ENCODE measurements at regions not wholly inside any gene's neighbourhood (a gene's known extent, or its start where the extent isn't known, plus 50 kb on each side); places are given as distances from the start of the nearest gene placed in this dataset.
A peak's percentile ranks its signal among the peaks of the same experiment; 100 is the strongest.

DNA sequence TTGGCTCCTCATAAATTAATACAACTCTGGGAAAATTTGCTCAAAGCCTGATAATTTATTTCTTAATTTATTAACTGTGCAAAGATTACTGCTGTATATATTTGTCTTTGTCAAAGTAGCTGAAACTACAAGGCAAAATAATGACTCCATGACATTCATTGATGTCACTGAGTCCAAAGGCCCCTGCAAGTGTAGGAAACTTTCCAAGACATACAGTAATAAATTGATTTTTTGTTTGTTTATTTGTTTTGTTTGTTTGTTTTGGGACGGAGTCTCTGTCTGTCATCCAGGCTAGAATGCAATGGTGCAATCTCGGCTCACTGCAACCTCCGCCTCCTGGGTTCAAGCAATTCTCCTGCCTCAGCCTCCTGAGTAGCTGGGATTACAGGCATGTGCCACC is 96.8 kb upstream of the LPP start:
- Mint-ChIP-seq H3K4me3 (no peak overlapping the region), H3K27ac (no peak overlapping the region), H3K36me3 (ENCODE audit: insufficient read depth) (no peaks in the 10 kb centered on the region), H3K9me3 (no peaks in the 10 kb centered on the region), H3K4me1 (ENCODE audit: low read depth in 2 of 2) (peaks cover 8 to 15% of the 10 kb centered on the region in 2 donors), H3K27me3 (no peaks in the 10 kb centered on the region)
- DNase-seq (no peak), ATAC-seq (replicated peaks) (no peak)

DNA sequence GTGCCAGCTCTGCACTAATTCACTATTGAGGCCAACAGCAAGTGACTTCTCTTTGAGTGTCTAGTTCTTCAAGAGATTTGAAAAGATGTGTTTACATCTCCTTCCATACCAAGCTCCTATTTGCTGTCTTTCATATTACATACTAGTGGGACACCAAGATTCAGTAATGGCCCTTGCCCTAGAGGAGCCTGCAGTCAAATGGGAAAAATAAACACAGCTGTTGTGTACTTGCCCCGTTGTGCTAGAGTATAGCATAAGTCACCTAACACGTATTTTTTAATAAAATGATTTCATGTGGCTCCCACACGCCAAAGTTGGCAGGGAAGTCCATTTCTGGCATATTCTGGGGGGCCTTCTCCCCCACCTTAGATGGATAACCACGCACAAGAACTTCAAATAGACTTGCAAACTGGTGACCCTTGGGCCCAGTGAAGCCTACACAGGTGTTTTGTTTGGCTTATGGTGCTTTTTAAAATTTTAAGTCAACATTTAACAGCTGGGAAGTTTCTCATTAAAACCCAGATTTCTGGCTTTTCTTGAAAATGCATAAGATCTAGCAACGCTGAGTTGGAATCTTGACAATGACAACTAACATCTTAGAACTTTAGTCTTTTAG is 95.3 kb upstream of the LPP start:
- no peaks in the 10 kb centered on the region for H3K27me3 Mint-ChIP-seq
- ATAC-seq (replicated peaks) (no peak), DNase-seq (no peak)
- no peak overlapping the region for H3K4me3 Mint-ChIP-seq
- peaks cover 6 to 8% of the 10 kb centered on the region in 2 donors for H3K4me1 Mint-ChIP-seq (ENCODE audit: low read depth in 2 of 2)
- H3K9me3 Mint-ChIP-seq: no peaks in the 10 kb centered on the region
- H3K27ac Mint-ChIP-seq: no peak overlapping the region
- H3K36me3 Mint-ChIP-seq (ENCODE audit: insufficient read depth): no peaks in the 10 kb centered on the region

DNA sequence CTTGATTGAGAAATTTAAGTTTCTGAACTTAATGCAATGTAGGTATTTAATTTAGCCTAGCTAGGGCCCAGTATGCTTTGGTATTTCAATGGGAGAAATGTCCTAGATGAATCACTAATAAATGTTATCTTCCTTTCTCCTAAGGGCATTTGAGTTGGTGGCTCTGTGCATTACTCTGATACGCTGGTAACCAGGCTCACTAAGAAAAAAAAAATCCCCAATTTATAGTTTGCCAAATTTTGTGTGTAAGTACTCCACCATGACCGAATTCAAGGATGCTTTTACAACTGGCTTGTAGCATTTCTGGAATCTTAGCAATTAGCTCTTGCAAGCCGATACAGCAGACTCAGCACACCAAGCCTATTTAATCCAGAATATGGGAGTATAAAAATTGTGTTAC is 94.6 kb upstream of the LPP start:
- Mint-ChIP-seq H3K4me1 (ENCODE audit: low read depth in 2 of 2) (peaks cover 6 to 8% of the 10 kb centered on the region in 2 donors), H3K27ac (no peak overlapping the region), H3K9me3 (no peaks in the 10 kb centered on the region), H3K36me3 (ENCODE audit: insufficient read depth) (no peaks in the 10 kb centered on the region), H3K4me3 (no peak overlapping the region), H3K27me3 (no peaks in the 10 kb centered on the region)
- no peak for ATAC-seq (replicated peaks)
- no peak for DNase-seq

DNA sequence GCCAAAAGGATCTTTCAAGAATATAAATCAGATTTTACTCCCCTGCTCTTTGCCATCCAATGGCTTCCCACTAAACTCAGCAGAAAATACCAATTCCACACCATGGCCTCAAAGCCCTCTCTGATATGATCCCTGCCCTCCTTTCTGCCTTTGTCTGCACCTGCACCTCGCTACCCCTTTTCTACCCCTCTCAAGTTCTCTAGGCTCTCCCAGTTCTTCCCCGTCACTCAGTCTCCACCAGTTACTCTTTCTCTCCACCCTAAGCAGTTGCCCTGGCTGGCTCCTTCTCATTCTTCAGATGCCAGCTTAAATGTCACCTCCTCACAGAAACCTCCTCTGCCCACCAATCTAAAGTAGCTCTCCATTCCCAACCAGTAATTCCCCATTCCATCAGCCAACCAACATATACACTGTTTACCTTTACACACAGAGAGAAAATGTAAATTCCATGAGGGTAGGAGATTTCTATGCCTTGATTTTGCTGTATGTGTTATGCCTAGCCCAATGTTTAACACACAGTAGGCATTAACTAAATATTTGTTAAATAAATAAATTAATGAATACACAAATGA is 93.6 kb upstream of the LPP start:
- no peaks in the 10 kb centered on the region for H3K36me3 Mint-ChIP-seq (ENCODE audit: insufficient read depth)
- ATAC-seq (replicated peaks): no peak
- peak overlapping the region in 1 of 2 donors; percentile 38 for H3K27ac Mint-ChIP-seq
- peaks cover 6 to 8% of the 10 kb centered on the region in 2 donors for H3K4me1 Mint-ChIP-seq (ENCODE audit: low read depth in 2 of 2)
- H3K4me3 Mint-ChIP-seq: no peak overlapping the region
- H3K27me3 Mint-ChIP-seq: no peaks in the 10 kb centered on the region
- DNase-seq: no peak
- no peaks in the 10 kb centered on the region for H3K9me3 Mint-ChIP-seq

DNA sequence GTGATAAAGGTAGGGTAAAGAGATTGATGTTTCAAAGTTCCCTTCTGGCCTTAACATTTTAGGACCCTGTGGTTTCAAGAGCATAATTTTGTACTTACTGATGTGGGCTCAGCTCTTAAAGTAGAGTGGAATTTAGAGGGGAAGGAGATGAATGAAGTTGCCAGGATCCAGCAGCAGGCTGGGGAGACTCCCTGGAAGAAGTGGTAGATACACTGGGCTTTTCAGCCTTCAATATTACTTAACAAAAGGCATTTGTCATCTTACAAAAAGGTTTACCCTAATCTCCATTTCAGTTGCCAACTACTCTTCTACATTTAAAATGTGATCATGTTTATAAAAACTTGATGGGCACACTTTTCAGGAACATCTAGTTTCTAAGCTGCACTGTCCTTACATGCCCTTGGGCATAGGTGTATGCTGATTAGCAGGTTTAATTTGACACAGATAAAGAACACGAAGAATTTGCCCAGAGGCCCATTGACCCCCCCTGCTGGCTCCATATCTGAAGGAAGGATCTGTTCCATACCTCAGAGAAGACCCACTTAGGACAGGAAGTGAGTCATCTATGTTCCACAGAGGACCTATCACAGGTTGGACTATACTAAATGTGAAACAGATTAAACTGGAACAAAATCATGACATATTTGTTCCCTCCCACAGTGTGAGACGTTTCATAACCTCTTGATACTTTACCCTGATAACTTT is 93.0 kb upstream of the LPP start:
- no peaks in the 10 kb centered on the region for H3K9me3 Mint-ChIP-seq
- H3K4me3 Mint-ChIP-seq: no peak overlapping the region
- ATAC-seq (replicated peaks) (peak; percentile 96), DNase-seq (peak; percentile 38 to 51 (median 45))
- H3K36me3 Mint-ChIP-seq (ENCODE audit: insufficient read depth): no peaks in the 10 kb centered on the region
- no peaks in the 10 kb centered on the region for H3K27me3 Mint-ChIP-seq
- H3K27ac Mint-ChIP-seq: peak overlapping the region; percentile 38 to 57
- peaks cover 6 to 8% of the 10 kb centered on the region in 2 donors for H3K4me1 Mint-ChIP-seq (ENCODE audit: low read depth in 2 of 2)

DNA sequence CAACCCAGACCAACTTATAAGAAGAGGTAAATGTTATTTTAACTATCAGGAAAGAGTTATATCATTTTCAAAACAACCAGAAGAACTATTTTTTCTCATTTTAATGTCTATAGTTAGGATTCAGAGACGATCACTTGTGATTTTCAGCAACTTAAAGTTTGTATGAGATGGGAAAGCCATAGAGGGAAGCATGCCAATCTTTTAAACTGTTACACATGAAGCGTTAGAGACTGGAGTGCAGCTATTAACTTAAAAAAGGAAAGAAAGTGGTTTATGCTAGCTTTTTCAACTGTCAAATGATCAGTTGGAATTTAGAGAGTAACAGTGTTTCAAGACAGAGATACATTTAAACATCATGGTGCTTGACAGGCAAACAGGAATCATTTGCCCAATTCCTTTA is 91.7 kb upstream of the LPP start:
- DNase-seq (no peak), ATAC-seq (replicated peaks) (no peak)
- peaks cover 6 to 8% of the 10 kb centered on the region in 2 donors for H3K4me1 Mint-ChIP-seq (ENCODE audit: low read depth in 2 of 2)
- peak overlapping the region in 1 of 2 donors; percentile 38 for H3K27ac Mint-ChIP-seq
- H3K9me3 Mint-ChIP-seq: no peaks in the 10 kb centered on the region
- H3K4me3 Mint-ChIP-seq: no peak overlapping the region
- H3K36me3 Mint-ChIP-seq (ENCODE audit: insufficient read depth): no peaks in the 10 kb centered on the region
- H3K27me3 Mint-ChIP-seq: no peaks in the 10 kb centered on the region

DNA sequence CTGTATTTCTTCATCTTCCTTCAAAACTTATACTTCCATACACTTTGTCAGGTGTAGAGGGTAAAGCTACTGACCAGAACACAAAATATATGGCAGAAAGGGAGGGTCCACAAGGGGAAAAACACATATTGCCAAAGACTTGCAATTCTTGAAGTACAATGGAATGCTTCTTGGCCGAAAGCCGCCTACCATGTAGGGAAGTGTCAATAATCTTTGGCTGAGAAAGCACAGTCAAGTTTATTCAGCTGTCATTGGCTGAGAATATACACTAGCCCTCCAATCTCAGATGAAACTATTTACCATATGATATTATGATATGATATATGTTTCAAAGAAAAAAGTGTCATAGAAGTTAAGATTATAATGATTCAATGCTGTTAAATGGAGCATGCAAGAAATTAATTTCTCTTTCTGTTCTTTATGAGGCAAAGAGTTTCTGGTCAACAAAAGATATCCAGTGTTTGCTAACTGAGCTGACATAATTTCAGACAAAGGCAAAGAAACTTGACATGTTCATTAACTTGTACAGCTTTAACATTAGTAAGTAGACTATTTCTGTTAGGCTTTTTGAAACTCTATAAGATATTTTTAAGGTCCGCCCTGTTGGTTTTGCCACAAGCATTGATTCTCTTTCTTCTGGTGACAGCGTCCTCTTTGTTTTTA is 89.0 kb upstream of the LPP start:
- no peak overlapping the region for H3K4me3 Mint-ChIP-seq
- H3K36me3 Mint-ChIP-seq (ENCODE audit: insufficient read depth): no peaks in the 10 kb centered on the region
- peaks cover 6 to 8% of the 10 kb centered on the region in 2 donors for H3K4me1 Mint-ChIP-seq (ENCODE audit: low read depth in 2 of 2)
- ATAC-seq (replicated peaks): no peak
- H3K9me3 Mint-ChIP-seq: no peaks in the 10 kb centered on the region
- H3K27me3 Mint-ChIP-seq: no peaks in the 10 kb centered on the region
- H3K27ac Mint-ChIP-seq: peak overlapping the region in 1 of 2 donors; percentile 66
- no peak for DNase-seq

DNA sequence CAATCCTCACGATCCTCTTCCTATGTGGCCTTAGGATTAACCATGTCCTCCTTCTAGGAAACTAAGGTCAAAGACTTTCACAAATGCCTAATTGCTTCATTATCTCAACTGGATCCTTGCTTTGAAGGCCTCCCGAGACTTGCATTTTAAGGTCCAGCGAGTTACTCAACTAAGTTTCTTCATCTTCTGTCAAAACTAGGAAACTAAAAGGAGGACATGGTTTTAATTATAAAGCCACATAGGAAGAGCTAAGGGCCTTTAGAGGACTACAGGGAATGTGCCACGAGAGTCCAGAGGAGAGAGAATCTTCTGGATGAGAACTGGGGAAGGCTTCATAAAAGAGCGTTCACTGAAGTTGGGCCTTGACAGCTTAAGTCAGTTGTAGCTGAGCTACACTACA is 87.8 kb upstream of the LPP start:
- Mint-ChIP-seq H3K27me3 (no peaks in the 10 kb centered on the region), H3K27ac (no peak overlapping the region), H3K36me3 (ENCODE audit: insufficient read depth) (no peaks in the 10 kb centered on the region), H3K4me3 (no peak overlapping the region), H3K4me1 (ENCODE audit: low read depth in 2 of 2) (peaks cover 4% of the 10 kb centered on the region in 2 donors), H3K9me3 (no peaks in the 10 kb centered on the region)
- ATAC-seq (replicated peaks): no peak
- no peak for DNase-seq

DNA sequence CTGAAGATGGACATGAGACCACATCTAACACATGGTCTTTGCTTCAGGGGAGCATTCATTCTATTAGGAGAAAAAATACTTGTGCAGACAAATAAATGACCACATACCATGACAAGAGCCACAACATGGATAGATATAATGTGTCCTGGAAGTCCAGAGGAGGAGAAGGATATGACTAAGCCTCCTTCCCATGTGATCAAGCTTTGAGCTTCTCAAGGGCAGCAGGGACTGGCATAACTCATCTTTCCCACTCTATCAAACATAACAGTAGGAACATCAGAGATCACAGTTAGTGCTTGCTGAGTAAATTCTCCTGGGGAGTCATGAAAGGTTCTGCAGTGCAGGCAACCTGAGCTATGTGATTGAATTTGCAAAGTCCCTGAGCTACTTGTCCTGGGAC is 86.0 kb upstream of the LPP start:
- H3K27me3 Mint-ChIP-seq: no peaks in the 10 kb centered on the region
- H3K27ac Mint-ChIP-seq: no peak overlapping the region
- no peaks in the 10 kb centered on the region for H3K4me1 Mint-ChIP-seq (ENCODE audit: low read depth in 2 of 2)
- no peaks in the 10 kb centered on the region for H3K36me3 Mint-ChIP-seq (ENCODE audit: insufficient read depth)
- DNase-seq (no peak), ATAC-seq (replicated peaks) (no peak)
- no peak overlapping the region for H3K4me3 Mint-ChIP-seq
- no peaks in the 10 kb centered on the region for H3K9me3 Mint-ChIP-seq

DNA sequence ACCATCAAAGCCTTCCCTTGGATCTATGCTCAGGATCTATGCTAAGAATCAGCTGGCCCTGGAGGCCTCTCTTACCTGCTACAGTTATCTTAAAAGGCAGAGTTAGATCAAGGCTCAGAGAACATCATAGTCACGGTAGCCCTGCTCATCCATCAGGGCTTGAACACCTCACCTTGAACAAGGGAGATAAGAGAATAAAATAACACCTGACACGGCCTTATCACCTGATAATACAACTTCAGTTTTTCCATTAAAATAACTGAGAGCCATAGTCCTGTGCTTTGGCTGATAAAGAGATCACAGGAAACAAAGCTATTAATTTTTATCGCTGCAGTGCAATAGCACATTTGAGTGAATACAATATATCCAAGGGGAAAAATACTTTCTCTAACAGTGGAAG is 85.6 kb upstream of the LPP start:
- Mint-ChIP-seq H3K36me3 (ENCODE audit: insufficient read depth) (no peaks in the 10 kb centered on the region), H3K27ac (no peak overlapping the region), H3K4me3 (no peak overlapping the region), H3K9me3 (no peaks in the 10 kb centered on the region), H3K27me3 (no peaks in the 10 kb centered on the region), H3K4me1 (ENCODE audit: low read depth in 2 of 2) (no peaks in the 10 kb centered on the region)
- DNase-seq (no peak), ATAC-seq (replicated peaks) (no peak)

DNA sequence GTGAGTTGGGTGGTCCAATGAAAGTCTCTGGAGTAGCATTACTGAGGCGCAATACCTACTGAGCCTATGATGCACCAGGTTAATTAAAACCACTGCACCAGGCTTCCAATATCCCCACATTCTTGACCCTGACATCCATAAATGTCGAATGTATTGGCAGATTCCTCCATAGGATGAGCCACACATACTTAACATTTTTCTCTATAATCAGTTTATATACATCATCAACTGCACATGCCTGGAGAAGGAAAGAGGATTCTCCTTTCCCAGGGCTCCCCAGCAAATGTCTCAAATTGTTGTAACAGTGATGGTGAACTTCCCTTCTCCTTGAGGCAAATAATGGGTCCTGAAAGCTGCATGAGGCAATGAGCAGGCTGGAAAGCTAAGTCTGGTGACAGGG is 82.3 kb upstream of the LPP start:
- no peaks in the 10 kb centered on the region for H3K9me3 Mint-ChIP-seq
- no peaks in the 10 kb centered on the region for H3K36me3 Mint-ChIP-seq (ENCODE audit: insufficient read depth)
- ATAC-seq (replicated peaks) (no peak), DNase-seq (no peak)
- H3K27me3 Mint-ChIP-seq: no peaks in the 10 kb centered on the region
- no peak overlapping the region for H3K4me3 Mint-ChIP-seq
- no peak overlapping the region for H3K27ac Mint-ChIP-seq
- H3K4me1 Mint-ChIP-seq (ENCODE audit: low read depth in 2 of 2): no peaks in the 10 kb centered on the region

DNA sequence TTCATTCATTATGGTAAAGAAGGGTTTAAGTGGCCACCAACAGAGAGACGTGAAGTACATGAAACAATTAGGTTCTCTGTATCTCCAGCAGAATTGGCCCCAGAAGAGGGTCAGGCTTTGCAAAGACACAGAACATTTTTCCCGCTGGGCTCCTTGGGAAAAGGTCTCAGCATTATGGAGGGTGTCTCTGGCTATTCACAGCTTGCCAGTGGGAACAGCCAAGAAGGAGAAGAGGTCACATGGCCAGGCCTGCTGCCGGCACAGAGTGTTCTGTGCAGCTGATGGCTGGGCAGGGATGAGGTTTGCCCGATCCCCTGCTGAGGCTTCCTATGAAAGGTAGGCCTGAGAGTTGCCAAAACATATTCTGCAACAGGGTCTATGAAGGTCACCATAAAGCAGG is 77.8 kb upstream of the LPP start:
- no peak for ATAC-seq (replicated peaks)
- no peaks in the 10 kb centered on the region for H3K4me1 Mint-ChIP-seq (ENCODE audit: low read depth in 2 of 2)

DNA sequence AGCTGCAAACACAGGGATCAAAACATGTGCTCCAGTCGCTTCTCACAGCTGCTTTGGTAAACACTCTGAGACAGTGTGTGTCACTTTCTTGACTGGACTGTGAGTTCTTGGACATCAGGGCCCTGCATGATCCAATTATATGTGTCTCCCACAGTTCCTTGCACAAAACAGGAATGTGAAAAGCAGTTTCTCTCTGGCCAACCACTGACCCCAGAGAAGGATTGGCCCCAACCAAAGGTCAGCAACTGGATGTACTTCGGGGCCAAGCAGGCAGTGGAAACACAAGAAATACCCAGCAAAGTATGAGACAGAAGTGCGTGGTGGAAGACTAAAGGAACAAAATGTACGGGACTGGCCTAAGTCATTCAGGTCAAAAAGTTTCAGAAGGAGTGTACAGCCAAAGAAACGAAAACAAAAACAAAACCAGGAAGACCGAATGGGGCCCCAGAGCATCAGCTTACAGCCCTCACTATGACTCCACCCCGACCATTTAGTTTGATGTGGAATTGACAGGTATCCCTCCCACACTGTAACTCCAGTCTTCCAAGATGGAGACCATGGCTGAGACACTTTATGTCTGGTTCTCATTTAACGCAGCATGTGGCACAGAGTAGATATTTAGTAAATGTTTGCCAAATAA is 76.7 kb upstream of the LPP start:
- peaks cover 0 to 2% of the 10 kb centered on the region in 2 donors for H3K9me3 Mint-ChIP-seq
- H3K4me3 Mint-ChIP-seq: no peak overlapping the region
- H3K27me3 Mint-ChIP-seq: no peaks in the 10 kb centered on the region
- peak overlapping the region in 1 of 2 donors; percentile 15 for H3K27ac Mint-ChIP-seq
- no peaks in the 10 kb centered on the region for H3K4me1 Mint-ChIP-seq (ENCODE audit: low read depth in 2 of 2)
- no peaks in the 10 kb centered on the region for H3K36me3 Mint-ChIP-seq (ENCODE audit: insufficient read depth)
- ATAC-seq (replicated peaks) (no peak), DNase-seq (no peak)

More for the DNA sequence above, 77.8 kb upstream of the LPP start:
- Mint-ChIP-seq H3K36me3 (ENCODE audit: insufficient read depth) (no peaks in the 10 kb centered on the region), H3K27ac (no peak overlapping the region), H3K4me3 (no peak overlapping the region), H3K27me3 (no peaks in the 10 kb centered on the region), H3K9me3 (peaks cover 0 to 2% of the 10 kb centered on the region in 2 donors)
- no peak for DNase-seq

Data from effector memory CD8-positive, alpha-beta T cell (primary cell).